ENCODE measurements at regions not wholly inside any gene's neighbourhood (a gene's known extent, or its start where the extent isn't known, plus 50 kb on each side); places are given as distances from the start of the nearest gene placed in this dataset.

DNA sequence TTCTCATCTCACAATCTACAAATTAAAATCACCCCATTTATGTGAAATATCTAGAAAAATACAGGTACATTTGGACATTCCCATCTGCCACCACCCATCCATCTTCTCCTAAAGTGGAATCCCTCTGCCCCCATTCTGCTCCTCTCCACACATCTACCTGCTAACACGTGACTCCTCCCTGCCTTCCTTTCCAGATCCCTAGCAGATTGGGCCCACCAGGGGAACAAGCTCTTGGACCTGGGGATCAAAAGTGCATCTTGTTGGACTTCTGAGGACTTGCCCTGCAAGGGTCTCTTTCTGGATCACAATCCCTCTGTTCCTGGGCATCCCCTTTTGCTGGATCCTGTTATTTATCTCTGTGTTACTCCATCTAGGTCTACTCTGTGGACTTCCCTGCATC, 107.6 kb downstream of the ZNF280B start:
- TF ChIP-seq, protein P1, sequence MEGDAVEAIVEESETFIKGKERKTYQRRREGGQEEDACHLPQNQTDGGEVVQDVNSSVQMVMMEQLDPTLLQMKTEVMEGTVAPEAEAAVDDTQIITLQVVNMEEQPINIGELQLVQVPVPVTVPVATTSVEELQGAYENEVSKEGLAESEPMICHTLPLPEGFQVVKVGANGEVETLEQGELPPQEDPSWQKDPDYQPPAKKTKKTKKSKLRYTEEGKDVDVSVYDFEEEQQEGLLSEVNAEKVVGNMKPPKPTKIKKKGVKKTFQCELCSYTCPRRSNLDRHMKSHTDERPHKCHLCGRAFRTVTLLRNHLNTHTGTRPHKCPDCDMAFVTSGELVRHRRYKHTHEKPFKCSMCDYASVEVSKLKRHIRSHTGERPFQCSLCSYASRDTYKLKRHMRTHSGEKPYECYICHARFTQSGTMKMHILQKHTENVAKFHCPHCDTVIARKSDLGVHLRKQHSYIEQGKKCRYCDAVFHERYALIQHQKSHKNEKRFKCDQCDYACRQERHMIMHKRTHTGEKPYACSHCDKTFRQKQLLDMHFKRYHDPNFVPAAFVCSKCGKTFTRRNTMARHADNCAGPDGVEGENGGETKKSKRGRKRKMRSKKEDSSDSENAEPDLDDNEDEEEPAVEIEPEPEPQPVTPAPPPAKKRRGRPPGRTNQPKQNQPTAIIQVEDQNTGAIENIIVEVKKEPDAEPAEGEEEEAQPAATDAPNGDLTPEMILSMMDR (IDR thresholded peaks at IDR 0.05) = no peak
- TF ChIP-seq EZH2 (IDR thresholded peaks at IDR 0.05) = no peak

Measured in neural progenitor cell (in vitro differentiated cells).